Neural cell (in vitro differentiated cells): ENCODE measurements at regions not wholly inside any gene's neighbourhood (a gene's known extent, or its start where the extent isn't known, plus 50 kb on each side); places are given as distances from the start of the nearest gene placed in this dataset.

Source experiments
- H2AFZ ChIP-seq: fragments of 200-600, 300-800 bp; sonication (generic), shearing (Covaris generic); 2 replicates; pipeline ENCODE4 v1.6.0; 2014; ENCODE audit warnings: low read depth, mild to moderate bottlenecking, antibody characterized with exemption, low read length, moderate library complexity
- H3F3A ChIP-seq: fragments of 200-600 bp; shearing (Covaris generic); 2 replicates; pipeline ENCODE4 v1.6.1; 2016; ENCODE audit warnings: mild to moderate bottlenecking, moderate library complexity, mixed read lengths, antibody characterized with exemption, low read length; ENCODE audit not compliant: insufficient read depth, poor library complexity, severe bottlenecking
- H3K27ac ChIP-seq: fragments of 200-600, 300-800 bp; sonication (generic), shearing (Covaris generic); 2 replicates; pipeline ENCODE4 v1.5.1; 2014; ENCODE audit warnings: mild to moderate bottlenecking, low read length, moderate library complexity
- H3K27me3 ChIP-seq: fragments of 300-800, 200-600 bp; sonication (generic), shearing (Covaris generic); 2 replicates; pipeline ENCODE4 v1.6.0; 2014; ENCODE audit warnings: mild to moderate bottlenecking, low read depth, low read length, moderate library complexity; ENCODE audit not compliant: insufficient read depth
- H3K36me3 ChIP-seq: fragments of 300-800, 200-600 bp; sonication (generic), shearing (Covaris generic); 2 replicates; pipeline ENCODE4 v1.5.1; 2014; ENCODE audit warnings: mild to moderate bottlenecking, antibody characterized with exemption, low read length, moderate library complexity; ENCODE audit not compliant: insufficient read depth
- H3K4me2 ChIP-seq: fragments of 300-800, 200-600 bp; sonication (generic), shearing (Covaris generic); 2 replicates; pipeline ENCODE4 v1.6.0; 2014; ENCODE audit warnings: mild to moderate bottlenecking, low read length
- H3K4me3 ChIP-seq: fragments of 300-800, 200-600 bp; sonication (generic), shearing (Covaris generic); 2 replicates; pipeline ENCODE4 v1.5.1; 2014; ENCODE audit warnings: mild to moderate bottlenecking, low read length, moderate library complexity
- H3K79me2 ChIP-seq: fragments of 200-600 bp; shearing (Covaris generic); replicated peaks from 2 replicates; pipeline ENCODE4 v1.6.0; 2014; ENCODE audit warnings: mild to moderate bottlenecking, low read length, moderate library complexity; ENCODE audit not compliant: insufficient read depth
- H3K9ac ChIP-seq: fragments of 300-800, 200-600 bp; sonication (generic), shearing (Covaris generic); 2 replicates; pipeline ENCODE4 v1.6.1; 2016; ENCODE audit warnings: mild to moderate bottlenecking, low read length, mixed read lengths
- H3K9me2 ChIP-seq: fragments of 200-600 bp; shearing (Covaris generic); 2 replicates; pipeline ENCODE4 v1.6.1; 2016; ENCODE audit warnings: mild to moderate bottlenecking, low read length, mixed read lengths; ENCODE audit not compliant: insufficient read depth
- H3K9me3 ChIP-seq: fragments of 200-600, 300-800 bp; sonication (generic), shearing (Covaris generic); 2 replicates; pipeline ENCODE4 v1.6.1; 2016; ENCODE audit warnings: mild to moderate bottlenecking, mixed run types, low read length, moderate library complexity, mixed read lengths
- H4K20me1 ChIP-seq: fragments of 200-600 bp; shearing (Covaris generic); 2 replicates; pipeline ENCODE4 v1.6.1; 2016; ENCODE audit warnings: mild to moderate bottlenecking, mixed run types; ENCODE audit not compliant: insufficient read depth
- EP300 ChIP-seq: fragments of 450-650 bp; conservative IDR thresholded peaks from 2 replicates; pipeline ENCODE4 v1.6.1; 2014; ENCODE audit warnings: antibody characterized with exemption, mild to moderate bottlenecking, moderate library complexity; ENCODE audit not compliant: poor library complexity, severe bottlenecking
- EZH2 ChIP-seq: fragments of 200-600, 300-800 bp; shearing (Covaris generic), sonication (generic); IDR thresholded peaks from 2 replicates; pipeline ENCODE4 v1.6.1; 2014; ENCODE audit warnings: antibody characterized with exemption, low read length, borderline replicate concordance, mild to moderate bottlenecking; ENCODE audit not compliant: insufficient read depth, poor library complexity, severe bottlenecking
- MXI1 ChIP-seq: fragments of 450-650 bp; conservative IDR thresholded peaks from 2 replicates; pipeline ENCODE4 v1.6.1; 2014; ENCODE audit warnings: antibody characterized with exemption, mild to moderate bottlenecking; ENCODE audit not compliant: poor library complexity, severe bottlenecking
- POLR2AphosphoS5 ChIP-seq: IDR thresholded peaks from 2 replicates; pipeline ENCODE4 v1.6.1; 2012
- RAD21 ChIP-seq: fragments of 450-650 bp; conservative IDR thresholded peaks from 2 replicates; pipeline ENCODE4 v1.6.1; 2014; ENCODE audit warnings: antibody characterized with exemption, mild to moderate bottlenecking, moderate library complexity
- REST ChIP-seq: IDR thresholded peaks from 2 replicates; pipeline ENCODE4 v1.6.1; 2012; ENCODE audit warnings: borderline replicate concordance
- SMC3 ChIP-seq: fragments of 450-650 bp; conservative IDR thresholded peaks from 2 replicates; pipeline ENCODE4 v1.6.1; 2014; ENCODE audit warnings: antibody characterized with exemption, mild to moderate bottlenecking, moderate library complexity; ENCODE audit not compliant: poor library complexity
- TAF1 ChIP-seq: IDR thresholded peaks from 2 replicates; pipeline ENCODE4 v1.6.1; 2012; ENCODE audit warnings: low read depth
- TF ChIP-seq, protein P1 (sequence below): fragments of 450-650 bp; IDR thresholded peaks from 2 replicates; pipeline ENCODE4 v1.5.1; 2014; ENCODE audit warnings: antibody characterized with exemption, mild to moderate bottlenecking, moderate library complexity; ENCODE audit not compliant: poor library complexity, severe bottlenecking

DNA sequence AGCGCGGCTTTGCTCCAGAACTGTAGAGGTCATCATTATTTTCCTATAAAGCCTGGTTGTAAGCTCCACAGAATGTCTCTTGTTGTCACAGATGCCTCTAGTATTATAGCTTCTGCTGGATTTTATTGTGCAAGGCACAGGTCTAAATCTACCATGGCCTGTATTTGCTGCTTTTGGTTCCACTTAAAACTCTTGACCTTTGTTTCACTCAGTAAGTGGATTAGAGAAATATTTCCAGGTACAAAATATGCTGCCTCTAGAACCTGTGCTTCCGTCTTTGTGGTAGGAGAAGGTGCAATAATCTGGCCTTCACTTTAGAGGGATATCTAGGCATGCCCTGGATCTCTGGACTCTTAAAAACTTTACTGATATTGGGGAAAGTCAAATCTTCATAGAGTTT is 476.6 kb upstream of the CD180 start:
- no peaks in the 10 kb centered on the region for H4K20me1 ChIP-seq
- H3K9ac ChIP-seq: no peak overlapping the region
- H3K9me2 ChIP-seq: no peaks in the 10 kb centered on the region
- H3K27ac ChIP-seq: no peak overlapping the region
- no peaks in the 10 kb centered on the region for H3K79me2 ChIP-seq
- no peak overlapping the region for H3K4me2 ChIP-seq
- H3K9me3 ChIP-seq: no peaks in the 10 kb centered on the region
- H3K36me3 ChIP-seq: no peaks in the 10 kb centered on the region
- H3F3A ChIP-seq: no peaks in the 10 kb centered on the region
- TF ChIP-seq REST (no peak), EP300 (no peak), MXI1 (no peak), POLR2AphosphoS5 (no peak), TAF1 (no peak), SMC3 (no peak), RAD21 (no peak), EZH2 (no peak)
- TF ChIP-seq, protein P1, sequence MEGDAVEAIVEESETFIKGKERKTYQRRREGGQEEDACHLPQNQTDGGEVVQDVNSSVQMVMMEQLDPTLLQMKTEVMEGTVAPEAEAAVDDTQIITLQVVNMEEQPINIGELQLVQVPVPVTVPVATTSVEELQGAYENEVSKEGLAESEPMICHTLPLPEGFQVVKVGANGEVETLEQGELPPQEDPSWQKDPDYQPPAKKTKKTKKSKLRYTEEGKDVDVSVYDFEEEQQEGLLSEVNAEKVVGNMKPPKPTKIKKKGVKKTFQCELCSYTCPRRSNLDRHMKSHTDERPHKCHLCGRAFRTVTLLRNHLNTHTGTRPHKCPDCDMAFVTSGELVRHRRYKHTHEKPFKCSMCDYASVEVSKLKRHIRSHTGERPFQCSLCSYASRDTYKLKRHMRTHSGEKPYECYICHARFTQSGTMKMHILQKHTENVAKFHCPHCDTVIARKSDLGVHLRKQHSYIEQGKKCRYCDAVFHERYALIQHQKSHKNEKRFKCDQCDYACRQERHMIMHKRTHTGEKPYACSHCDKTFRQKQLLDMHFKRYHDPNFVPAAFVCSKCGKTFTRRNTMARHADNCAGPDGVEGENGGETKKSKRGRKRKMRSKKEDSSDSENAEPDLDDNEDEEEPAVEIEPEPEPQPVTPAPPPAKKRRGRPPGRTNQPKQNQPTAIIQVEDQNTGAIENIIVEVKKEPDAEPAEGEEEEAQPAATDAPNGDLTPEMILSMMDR: no peak
- H2AFZ ChIP-seq: no peak overlapping the region
- no peak overlapping the region for H3K4me3 ChIP-seq
- no peaks in the 10 kb centered on the region for H3K27me3 ChIP-seq

- Histone ChIP-seq H3K9ac (no peak overlapping the region), H3F3A (no peaks in the 10 kb centered on the region), H4K20me1 (no peaks in the 10 kb centered on the region), H3K27me3 (no peaks in the 10 kb centered on the region), H3K27ac (no peak overlapping the region), H3K9me3 (no peaks in the 10 kb centered on the region), H3K4me3 (no peak overlapping the region), H3K4me2 (no peak overlapping the region), H3K9me2 (no peaks in the 10 kb centered on the region), H3K79me2 (no peaks in the 10 kb centered on the region), H3K36me3 (no peaks in the 10 kb centered on the region), H2AFZ (no peak overlapping the region)
- TF ChIP-seq TAF1: no peak
- TF ChIP-seq RAD21: no peak
- TF ChIP-seq SMC3: no peak
- no peak for TF ChIP-seq EP300
- TF ChIP-seq EZH2: no peak
- TF ChIP-seq MXI1: no peak
- TF ChIP-seq, protein P1: no peak
- no peak for TF ChIP-seq REST
- no peak for TF ChIP-seq POLR2AphosphoS5
Observed at GRCh38 chr5:67672636-67673035, 476.0 kb upstream of the CD180 start.
